ENCODE measurements at regions not wholly inside any gene's neighbourhood (a gene's known extent, or its start where the extent isn't known, plus 50 kb on each side); places are given as distances from the start of the nearest gene placed in this dataset.

DNA sequence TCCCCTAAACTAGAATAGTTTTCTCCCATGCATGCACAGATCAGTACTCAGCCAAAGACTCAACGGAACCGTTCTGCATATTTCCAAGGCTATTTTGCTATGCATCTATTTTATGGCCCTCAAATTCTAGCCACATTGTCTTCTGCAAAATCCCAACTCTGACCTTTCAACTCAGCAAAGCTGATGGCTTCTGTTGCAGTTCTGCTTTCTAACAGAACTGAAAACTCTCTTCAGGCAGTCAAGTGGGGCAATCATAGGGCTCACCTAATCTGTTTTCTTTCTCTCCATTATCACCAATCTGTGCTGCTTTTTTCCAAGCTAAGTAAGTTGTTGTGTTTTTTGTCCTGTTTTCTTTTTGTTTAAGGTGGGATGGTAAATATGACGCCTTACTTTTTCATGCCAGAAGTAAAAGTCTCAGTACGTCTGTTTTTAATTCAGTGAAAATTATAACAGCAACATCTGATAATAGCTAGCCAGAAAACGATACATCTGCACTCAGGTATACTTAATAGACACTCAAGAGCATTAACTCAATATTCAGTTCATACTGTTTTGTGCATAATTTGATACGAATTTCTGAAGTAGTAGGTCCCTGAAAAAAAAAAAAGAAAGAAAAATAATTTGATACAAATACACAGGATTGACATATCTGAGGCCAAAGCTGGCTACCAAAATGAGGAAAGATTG, 454.3 kb downstream of the TLE1 start:
- H3K27ac ChIP-seq, result no peak overlapping the region
- no peaks in the 10 kb centered on the region for H3K9me3 ChIP-seq
- H3K9ac ChIP-seq (ENCODE audit: low read depth in 2 of 2, low read length in 2 of 2), result no peak overlapping the region
- H3K4me1 ChIP-seq, result no peaks in the 10 kb centered on the region
- intact Hi-C loops (cut with DNase I), result no loop called here
- H3K36me3 ChIP-seq, result no peaks in the 10 kb centered on the region
- DNase-seq, result no peak
- no peaks in the 10 kb centered on the region for H3K27me3 ChIP-seq
- TF ChIP-seq, protein P1, sequence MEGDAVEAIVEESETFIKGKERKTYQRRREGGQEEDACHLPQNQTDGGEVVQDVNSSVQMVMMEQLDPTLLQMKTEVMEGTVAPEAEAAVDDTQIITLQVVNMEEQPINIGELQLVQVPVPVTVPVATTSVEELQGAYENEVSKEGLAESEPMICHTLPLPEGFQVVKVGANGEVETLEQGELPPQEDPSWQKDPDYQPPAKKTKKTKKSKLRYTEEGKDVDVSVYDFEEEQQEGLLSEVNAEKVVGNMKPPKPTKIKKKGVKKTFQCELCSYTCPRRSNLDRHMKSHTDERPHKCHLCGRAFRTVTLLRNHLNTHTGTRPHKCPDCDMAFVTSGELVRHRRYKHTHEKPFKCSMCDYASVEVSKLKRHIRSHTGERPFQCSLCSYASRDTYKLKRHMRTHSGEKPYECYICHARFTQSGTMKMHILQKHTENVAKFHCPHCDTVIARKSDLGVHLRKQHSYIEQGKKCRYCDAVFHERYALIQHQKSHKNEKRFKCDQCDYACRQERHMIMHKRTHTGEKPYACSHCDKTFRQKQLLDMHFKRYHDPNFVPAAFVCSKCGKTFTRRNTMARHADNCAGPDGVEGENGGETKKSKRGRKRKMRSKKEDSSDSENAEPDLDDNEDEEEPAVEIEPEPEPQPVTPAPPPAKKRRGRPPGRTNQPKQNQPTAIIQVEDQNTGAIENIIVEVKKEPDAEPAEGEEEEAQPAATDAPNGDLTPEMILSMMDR (IDR thresholded peaks at IDR 0.05), result no peak
- H3K4me3 ChIP-seq, result no peak overlapping the region

DNA sequence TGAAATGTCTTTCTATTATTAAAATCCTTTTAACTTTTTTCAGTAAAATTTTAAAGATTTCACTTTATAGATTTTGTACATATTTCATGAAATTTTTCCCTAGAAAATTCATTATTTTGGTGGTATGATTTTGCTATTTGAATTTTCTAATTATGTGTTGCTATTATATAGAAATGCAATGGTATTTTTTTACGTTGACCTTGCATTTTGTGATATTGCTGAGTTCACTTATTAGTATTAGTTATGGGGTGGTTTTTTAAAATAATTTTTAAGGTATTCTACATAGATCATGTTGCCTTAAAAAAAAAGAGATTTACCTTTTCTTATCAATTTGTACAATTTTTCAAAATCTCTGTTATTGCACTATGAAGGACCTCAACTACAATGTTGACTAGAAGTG, 458.3 kb downstream of the TLE1 start:
- no peak overlapping the region for H3K9ac ChIP-seq (ENCODE audit: low read depth in 2 of 2, low read length in 2 of 2)
- no peaks in the 10 kb centered on the region for H3K27me3 ChIP-seq
- H3K27ac ChIP-seq, result no peak overlapping the region
- no peaks in the 10 kb centered on the region for H3K9me3 ChIP-seq
- no peaks in the 10 kb centered on the region for H3K36me3 ChIP-seq
- TF ChIP-seq, protein P1 (IDR thresholded peaks at IDR 0.05), result no peak
- no peak overlapping the region for H3K4me3 ChIP-seq
- DNase-seq, result no peak
- H3K4me1 ChIP-seq, result no peaks in the 10 kb centered on the region
- intact Hi-C loops (cut with DNase I), result no loop called here

DNA sequence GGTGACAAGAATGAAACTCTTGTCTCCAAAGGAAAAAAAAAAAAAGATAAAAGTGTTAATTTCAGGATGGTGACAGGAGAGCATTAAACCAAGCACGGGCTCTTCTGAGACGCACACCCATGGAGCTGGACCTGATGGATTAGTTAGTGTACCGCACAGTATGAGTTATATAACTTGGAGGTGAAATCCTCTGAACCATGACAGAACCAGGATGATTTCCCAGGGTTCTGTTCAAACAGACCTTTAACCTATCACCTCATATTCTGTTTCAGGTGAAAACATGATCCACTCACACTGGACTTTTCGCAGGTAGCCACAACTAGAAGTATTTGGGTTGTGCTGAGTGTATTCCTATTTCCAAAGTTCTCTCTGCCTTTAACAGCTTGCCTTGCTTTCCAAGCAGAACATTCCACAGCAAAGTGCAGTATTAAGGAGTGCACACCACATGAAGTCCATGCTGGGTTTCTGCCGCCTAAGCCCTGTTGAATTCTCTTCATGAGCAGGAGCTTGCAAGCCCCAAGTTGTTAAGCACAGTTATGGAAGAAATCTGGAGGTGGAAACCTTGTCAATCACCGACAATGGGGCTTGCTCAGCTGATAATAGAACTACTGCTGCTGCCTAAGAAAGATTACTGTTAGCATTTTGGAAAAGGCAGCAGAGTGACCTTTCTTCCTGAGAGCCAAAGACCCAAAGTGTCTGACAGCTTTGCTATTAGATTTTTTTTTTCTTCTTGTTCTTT, 461.7 kb downstream of the TLE1 start:
- no peak overlapping the region for H3K9ac ChIP-seq (ENCODE audit: low read depth in 2 of 2, low read length in 2 of 2)
- intact Hi-C loops (cut with DNase I), result no loop called here
- no peaks in the 10 kb centered on the region for H3K4me1 ChIP-seq
- H3K27me3 ChIP-seq, result no peaks in the 10 kb centered on the region
- DNase-seq, result no peak
- H3K4me3 ChIP-seq, result no peak overlapping the region
- H3K36me3 ChIP-seq, result no peaks in the 10 kb centered on the region
- no peaks in the 10 kb centered on the region for H3K9me3 ChIP-seq
- TF ChIP-seq, protein P1 (IDR thresholded peaks at IDR 0.05), result no peak
- no peak overlapping the region for H3K27ac ChIP-seq

DNA sequence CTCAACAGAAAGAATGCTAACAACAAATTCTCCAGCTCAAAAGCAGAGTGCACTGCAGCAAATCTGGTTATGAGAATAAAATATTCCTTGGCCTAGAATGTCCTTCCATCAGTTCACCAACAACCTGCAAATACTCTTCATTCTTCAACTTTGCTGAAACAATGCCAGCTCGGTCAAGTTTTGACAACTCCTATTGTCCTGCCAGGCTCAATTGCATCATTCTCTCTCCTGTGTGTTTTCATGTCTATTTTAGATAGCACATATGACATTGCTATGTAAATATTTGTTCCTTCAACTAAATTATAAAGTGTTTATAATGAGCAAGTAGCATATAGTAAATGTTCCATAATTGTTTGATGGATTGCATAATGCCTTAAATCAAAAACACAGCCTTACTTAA, 463.8 kb downstream of the TLE1 start:
- Histone ChIP-seq H3K36me3 (no peaks in the 10 kb centered on the region), H3K4me3 (no peak overlapping the region), H3K9ac (ENCODE audit: low read depth in 2 of 2, low read length in 2 of 2) (no peak overlapping the region), H3K27ac (no peak overlapping the region), H3K27me3 (no peaks in the 10 kb centered on the region), H3K9me3 (no peaks in the 10 kb centered on the region), H3K4me1 (no peaks in the 10 kb centered on the region)
- intact Hi-C loops (cut with DNase I), result no loop called here
- DNase-seq, result no peak
- TF ChIP-seq, protein P1 (IDR thresholded peaks at IDR 0.05), result no peak

DNA sequence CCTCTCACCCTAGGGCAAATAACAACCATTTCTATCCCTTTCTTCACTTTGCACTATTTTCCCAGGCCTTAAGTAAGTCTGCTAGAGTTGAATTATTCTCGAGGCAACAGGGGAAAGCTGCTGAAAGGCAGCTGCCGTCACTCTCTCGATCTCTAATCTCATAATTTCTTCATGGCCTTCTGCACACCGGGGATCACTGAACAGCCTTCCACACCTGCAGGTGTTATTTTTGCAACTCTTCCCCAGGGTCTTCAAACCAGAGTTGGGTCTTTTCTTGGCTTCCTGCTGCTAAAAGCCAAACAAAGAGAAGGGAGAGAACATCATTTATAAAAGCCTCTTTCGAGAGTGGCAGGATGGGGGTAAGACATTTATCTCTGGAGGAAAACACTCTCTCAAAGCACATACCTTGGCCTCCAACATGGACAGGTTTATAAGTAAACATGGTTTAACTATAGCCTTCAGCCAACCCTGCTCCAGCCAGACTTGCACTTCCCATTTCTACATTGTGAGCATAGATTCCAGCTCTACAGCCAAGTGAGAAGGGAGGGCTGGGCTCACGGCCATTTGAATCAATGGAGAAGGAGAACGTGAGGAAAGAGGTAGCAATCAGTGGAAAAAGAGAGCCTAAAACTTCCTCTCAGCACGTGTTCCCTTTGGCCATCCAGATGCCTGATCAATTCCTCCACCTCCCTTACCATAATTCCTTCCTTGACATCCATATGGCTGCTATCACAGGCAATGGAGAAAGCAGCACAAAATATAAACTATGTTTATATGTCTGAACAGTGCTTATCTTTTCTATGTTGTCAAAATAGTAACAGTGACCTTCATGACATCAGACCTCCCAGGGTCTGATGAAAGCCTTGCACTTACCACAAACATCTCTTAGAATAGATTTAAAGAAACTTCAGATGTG, 464.9 kb downstream of the TLE1 start:
- TF ChIP-seq, protein P1 (IDR thresholded peaks at IDR 0.05), result no peak
- DNase-seq, result no peak
- intact Hi-C loops (cut with DNase I), result no loop called here

More for the DNA sequence above, 464.9 kb downstream of the TLE1 start:
- Histone ChIP-seq H3K36me3 (no peaks in the 10 kb centered on the region), H3K9ac (ENCODE audit: low read depth in 2 of 2, low read length in 2 of 2) (no peak overlapping the region), H3K27ac (no peak overlapping the region), H3K27me3 (no peaks in the 10 kb centered on the region), H3K4me1 (no peaks in the 10 kb centered on the region), H3K9me3 (no peaks in the 10 kb centered on the region), H3K4me3 (no peak overlapping the region)
